Daoy (cell line): ENCODE measurements at regions not wholly inside any gene's neighbourhood (a gene's known extent, or its start where the extent isn't known, plus 50 kb on each side); places are given as distances from the start of the nearest gene placed in this dataset.

Source experiments
- DNase-seq: peaks from one replicate; pipeline ENCODE4 v3.0.0-alpha.2; 2015; ENCODE audit warnings: low read depth

GRCh38 chr11:30811226-30811755 lies 225.1 kb upstream of the MPPED2 start:
- no peak for DNase-seq

GRCh38 chr11:30810116-30810515 lies 224.0 kb upstream of the MPPED2 start:
- no peak for DNase-seq

GRCh38 chr11:30801357-30801756 lies 215.2 kb upstream of the MPPED2 start:
- DNase-seq = no peak

GRCh38 chr11:30800904-30801303 lies 214.8 kb upstream of the MPPED2 start:
- DNase-seq = no peak

- DNase-seq = no peak
These were observed 212.5 kb upstream of the MPPED2 start for GRCh38 chr11:30798547-30799236.

- DNase-seq = peak; percentile 42
These were observed 203.1 kb upstream of the MPPED2 start for GRCh38 chr11:30789270-30789669.

- no peak for DNase-seq
These were observed 202.7 kb upstream of the MPPED2 start for GRCh38 chr11:30788849-30789248.

GRCh38 chr11:30786256-30787110 lies 200.3 kb upstream of the MPPED2 start:
- DNase-seq = peak; percentile 5

GRCh38 chr11:30778596-30778995 lies 192.4 kb upstream of the MPPED2 start:
- no peak for DNase-seq

- no peak for DNase-seq
These were observed 189.0 kb upstream of the MPPED2 start for GRCh38 chr11:30775233-30775522.

- DNase-seq = no peak
These were observed 188.5 kb upstream of the MPPED2 start for GRCh38 chr11:30774496-30775232.

GRCh38 chr11:30772908-30773307 lies 186.8 kb upstream of the MPPED2 start:
- no peak for DNase-seq

- DNase-seq = no peak
These were observed 177.8 kb upstream of the MPPED2 start for GRCh38 chr11:30763951-30764350.

GRCh38 chr11:30762188-30762587 lies 176.0 kb upstream of the MPPED2 start:
- no peak for DNase-seq

- no peak for DNase-seq
These were observed 174.2 kb upstream of the MPPED2 start for GRCh38 chr11:30760345-30760744.

GRCh38 chr11:30758946-30759504 lies 172.9 kb upstream of the MPPED2 start:
- no peak for DNase-seq

GRCh38 chr11:30758518-30758917 lies 172.4 kb upstream of the MPPED2 start:
- DNase-seq = no peak

- peak; percentile 43 for DNase-seq
These were observed 171.9 kb upstream of the MPPED2 start for GRCh38 chr11:30758012-30758411.

GRCh38 chr11:30753994-30754393 lies 167.8 kb upstream of the MPPED2 start:
- no peak for DNase-seq

- no peak for DNase-seq
These were observed 167.4 kb upstream of the MPPED2 start for GRCh38 chr11:30753504-30753903.

GRCh38 chr11:30749268-30749667 lies 163.1 kb upstream of the MPPED2 start:
- DNase-seq = no peak

GRCh38 chr11:30741039-30741550 lies 154.9 kb upstream of the MPPED2 start:
- peak; percentile 62 for DNase-seq
